Gastrocnemius medialis (tissue), 4 donors: ENCODE measurements at regions not wholly inside any gene's neighbourhood (a gene's known extent, or its start where the extent isn't known, plus 50 kb on each side); places are given as distances from the start of the nearest gene placed in this dataset.

Experiments used
- CTCF ChIP-seq, 5 experiments: fragments of 450-650 bp in 3 of 5; fragments of 200-600 bp in 2 of 5; sonication (generic) in 2 of 5; IDR thresholded peaks in 4 of 5; conservative IDR thresholded peaks in 1 of 5; 1 replicate in 4 of 5; 2 replicates in 1 of 5; pipeline ENCODE4 v1.5.1; 2016 to 2019; ENCODE audit warnings: antibody characterized with exemption in 5 of 5, mild to moderate bottlenecking in 3 of 5, moderate library complexity in 3 of 5
- POLR2A ChIP-seq, 2 donors: fragments of 450-650 bp; IDR thresholded peaks; one replicate each; pipeline ENCODE4 v1.6.1; 2017; ENCODE audit warnings: antibody characterized with exemption in 2 of 2, mild to moderate bottlenecking in 2 of 2, moderate library complexity in 2 of 2

GRCh38 chr13:95352486-95352885, 51.2 kb upstream of the ABCC4 start:
- TF ChIP-seq CTCF (IDR thresholded peaks at IDR 0.05 in 4 of 5, conservative IDR thresholded peaks at IDR 0.05 in 1 of 5) (no peak), POLR2A (IDR thresholded peaks at IDR 0.05) (no peak)
